Pancreas (tissue), 10 donors: ENCODE measurements at regions not wholly inside any gene's neighbourhood (a gene's known extent, or its start where the extent isn't known, plus 50 kb on each side); places are given as distances from the start of the nearest gene placed in this dataset.
"Not testable (repeated sequence)": the region's sequence is repeated elsewhere in the genome, so short reads cannot be mapped to it uniquely, and the experiment has no call there.

Experiments used
- ATAC-seq, 4 donors: fragments of 200-7000 bp; cut with Tn5 transposase; one replicate each; pipeline versions ENCODE4 v1.8.0 to v1.9.1; 2020; ENCODE audit warnings: mild to moderate bottlenecking in 4 of 4, moderate library complexity in 4 of 4
- DNase-seq, 6 donors: peaks; one replicate each; pipeline ENCODE4 v3.0.0-alpha.2; 2020
- FAIRE-seq: peaks from 2 replicates; lab custom pipeline; 2012; peaks lifted over from hg19 to GRCh38; lab: Jason Lieb, UNC
- H3K27ac ChIP-seq, 4 donors: fragments of 200-600 bp; sonication (generic); 1 replicate in 3 of 4; 2 replicates in 1 of 4; pipeline versions ENCODE4 v1.5.0 to v1.8.0; 2020
- H3K27me3 ChIP-seq, 4 donors: fragments of 200-600 bp; one replicate each; pipeline ENCODE4 v1.8.0; 2021
- H3K36me3 ChIP-seq, 3 donors: fragments of 200-600 bp; sonication (generic) in 1 of 3; one replicate each; pipeline versions ENCODE4 v1.5.0 to v1.8.0; 2020 to 2021
- H3K4me1 ChIP-seq, 3 donors: fragments of 200-600 bp; one replicate each; pipeline ENCODE4 v1.8.0; 2021
- H3K4me3 ChIP-seq, 4 donors: fragments of 200-600 bp; sonication (generic) in 2 of 4; one replicate each; pipeline versions ENCODE4 v1.5.0 to v1.8.0; 2020 to 2021
- H3K9me3 ChIP-seq, 4 donors: fragments of 200-600 bp; one replicate each; pipeline ENCODE4 v1.8.0; 2021
- CTCF ChIP-seq, 4 donors: fragments of 200-600 bp; sonication (generic) in 3 of 4; IDR thresholded peaks; one replicate each; pipeline versions ENCODE4 v1.5.0 to v1.8.0; 2021; ENCODE audit warnings: antibody characterized with exemption in 4 of 4
- WGBS, 2 donors: extraction: QIAGEN DNeasy Blood & Tissue Kit; methylation state at CpG; one replicate each; pipeline ENCODE4 v1.1.7; 2013; 5-methylcytosine and 5-hydroxymethylcytosine counted together
- intact Hi-C, 3 donors: fragments of 100-400 bp; cut with DNase I; formaldehyde crosslinking; loops; one replicate each; pipeline versions ENCODE4 v1.11.1 to v1.14.2; 2022
- donor health status: healthy with polysubstance abuse.
- donor health status: DM: no; HTN: no; CAD: no; lungs with moderate emphysema.
- donor health status: DM: no; HTN: no; CAD: no.
- donor health status: control.
- donor health status: control.
- donor health status: Bipolar disorder and iron deficiency.
- donor health status: DM: yes; HTN: yes; CAD: no.
- donor health status: DM: no; HTN: no; CAD: no.
- donor health status: DM: no; HTN: no; CAD: no.
- donor health status: DM: yes; HTN: yes; CAD: no.

DNA sequence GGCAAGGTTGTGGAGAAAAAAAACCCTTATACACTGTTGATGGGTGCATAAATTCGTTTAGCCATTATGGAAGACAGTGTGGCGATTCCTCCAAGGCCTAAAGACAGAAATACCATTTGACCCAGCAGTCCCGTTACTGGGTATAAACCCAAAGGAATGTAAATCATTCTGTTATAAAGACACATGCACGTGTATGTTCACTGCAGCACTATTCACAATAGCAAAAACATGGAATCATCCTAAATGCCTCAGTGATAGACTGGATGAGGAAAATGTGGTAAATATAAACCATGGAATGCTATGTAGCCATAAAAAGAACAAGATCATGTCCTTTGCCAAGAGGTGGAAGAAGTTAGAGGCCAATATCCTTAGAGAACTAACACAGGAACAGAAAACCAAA lies 119.9 kb upstream of the PRR16 start:
- intact Hi-C loops, result no loop called here
- DNase-seq (no peak), ATAC-seq (no peak), FAIRE-seq (no peak)
- no peak for TF ChIP-seq CTCF (IDR thresholded peaks at IDR 0.05)
- H3K36me3 ChIP-seq, result no peaks in the 10 kb centered on the region
- H3K4me3 ChIP-seq, result no peak overlapping the region
- H3K27ac ChIP-seq, result no peak overlapping the region
- no peaks in the 10 kb centered on the region for H3K9me3 ChIP-seq
- no peaks in the 10 kb centered on the region for H3K4me1 ChIP-seq
- 64 to 69% methylated on average over 4 of the region's 4 CpGs for WGBS, 2 donors
- H3K27me3 ChIP-seq, result no peaks in the 10 kb centered on the region

DNA sequence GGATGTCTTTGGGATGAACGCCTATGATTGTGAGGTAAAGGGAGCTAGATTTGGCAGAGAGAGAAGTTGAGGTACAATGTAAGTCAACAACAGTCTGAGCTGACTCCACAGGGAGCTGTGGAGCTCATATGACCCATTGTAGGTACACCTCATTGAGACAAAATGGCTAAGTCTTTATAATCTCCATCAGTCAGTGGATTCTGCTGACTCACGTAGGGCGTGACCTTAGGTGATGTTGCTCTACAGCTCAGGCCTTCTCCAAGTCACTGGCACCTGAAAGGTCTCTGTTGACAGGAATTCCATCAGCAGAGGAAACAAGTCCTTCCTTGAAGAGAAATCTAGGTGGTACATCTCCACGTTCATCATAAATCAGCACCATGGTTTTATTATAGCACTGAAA lies 118.2 kb upstream of the PRR16 start:
- Histone ChIP-seq H3K4me1 (no peaks in the 10 kb centered on the region), H3K36me3 (no peaks in the 10 kb centered on the region), H3K4me3 (no peak overlapping the region), H3K27ac (no peak overlapping the region), H3K9me3 (no peaks in the 10 kb centered on the region), H3K27me3 (no peaks in the 10 kb centered on the region)
- intact Hi-C loops, result no loop called here
- no peak for FAIRE-seq
- DNase-seq, result no peak
- ATAC-seq, result no peak
- WGBS, 2 donors, result 79 to 83% methylated on average over 4 of the region's 4 CpGs
- TF ChIP-seq CTCF (IDR thresholded peaks at IDR 0.05), result no peak

DNA sequence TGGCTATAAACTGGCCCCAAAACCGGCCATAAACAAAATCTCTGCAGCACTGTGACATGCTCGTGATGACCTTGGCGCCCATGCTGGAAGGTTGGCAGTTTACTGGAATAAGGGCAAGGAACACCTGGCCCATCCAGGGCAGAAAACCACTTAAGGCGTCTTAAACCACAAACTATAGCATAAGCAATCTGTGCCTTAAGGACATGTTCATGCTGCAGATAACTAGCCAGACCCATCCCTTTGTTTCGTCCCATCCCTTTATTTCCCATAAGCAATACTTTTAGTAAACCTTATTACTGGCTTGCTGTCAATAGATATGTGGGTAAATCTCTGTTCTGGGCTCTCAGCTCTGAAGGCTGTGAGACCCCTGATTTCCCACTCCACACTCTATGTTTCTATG lies 113.0 kb upstream of the PRR16 start:
- H3K27me3 ChIP-seq, ATAC-seq, intact Hi-C loops, H3K36me3 ChIP-seq, H3K27ac ChIP-seq, DNase-seq, H3K4me1 ChIP-seq, H3K9me3 ChIP-seq, H3K4me3 ChIP-seq, FAIRE-seq: not testable (repeated sequence)
- 78 to 86% methylated on average over 5 of the region's 5 CpGs for WGBS, 2 donors

DNA sequence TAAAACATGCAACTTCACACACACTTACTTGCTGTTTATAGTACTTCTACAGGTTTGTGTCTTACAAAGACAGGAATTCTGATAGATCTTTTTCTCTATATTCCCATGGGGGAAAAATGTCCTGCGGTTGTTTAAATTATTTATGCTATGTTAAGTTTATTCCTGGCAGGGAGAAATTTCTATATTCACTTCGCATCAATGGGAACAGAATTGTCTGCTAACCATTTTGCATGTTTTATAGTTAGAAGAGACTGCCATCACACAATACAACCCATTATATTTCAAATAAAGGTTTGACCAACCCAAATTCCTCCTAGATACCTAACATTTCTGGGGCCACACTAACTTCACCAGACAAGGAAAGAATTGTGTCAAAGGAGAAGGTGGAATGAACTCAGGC lies 110.0 kb upstream of the PRR16 start:
- no peaks in the 10 kb centered on the region for H3K4me1 ChIP-seq
- ATAC-seq (no peak), FAIRE-seq (no peak), DNase-seq (no peak)
- intact Hi-C loops, result no loop called here
- TF ChIP-seq CTCF (IDR thresholded peaks at IDR 0.05), result no peak
- H3K4me3 ChIP-seq, result no peak overlapping the region
- WGBS, 2 donors, result 81 to 89% methylated on average over 2 of the region's 2 CpGs
- no peak overlapping the region for H3K27ac ChIP-seq
- no peaks in the 10 kb centered on the region for H3K9me3 ChIP-seq
- H3K27me3 ChIP-seq, result no peaks in the 10 kb centered on the region
- H3K36me3 ChIP-seq, result no peaks in the 10 kb centered on the region

GRCh38 chr5:120358949-120359348 lies 105.2 kb upstream of the PRR16 start:
- Histone ChIP-seq H3K36me3 (no peaks in the 10 kb centered on the region), H3K4me1 (no peaks in the 10 kb centered on the region), H3K27ac (no peak overlapping the region), H3K9me3 (no peaks in the 10 kb centered on the region), H3K27me3 (no peaks in the 10 kb centered on the region), H3K4me3 (no peak overlapping the region)
- 72 to 79% methylated on average over 3 of the region's 3 CpGs for WGBS, 2 donors
- TF ChIP-seq CTCF (IDR thresholded peaks at IDR 0.05), result no peak
- no peak for ATAC-seq
- intact Hi-C loops, result no loop called here
- no peak for DNase-seq
- no peak for FAIRE-seq

GRCh38 chr5:120361941-120362340 lies 102.2 kb upstream of the PRR16 start:
- no peak for ATAC-seq
- no peak for FAIRE-seq
- Histone ChIP-seq H3K27me3 (no peaks in the 10 kb centered on the region), H3K9me3 (no peaks in the 10 kb centered on the region), H3K36me3 (no peaks in the 10 kb centered on the region), H3K4me1 (no peaks in the 10 kb centered on the region), H3K4me3 (no peak overlapping the region), H3K27ac (no peak overlapping the region)
- DNase-seq, result no peak
- 60 to 61% methylated on average over 3 of the region's 3 CpGs for WGBS, 2 donors
- intact Hi-C loops, result no loop called here
- TF ChIP-seq CTCF (IDR thresholded peaks at IDR 0.05), result no peak
